WTC11 (cell line): ENCODE measurements at regions not wholly inside any gene's neighbourhood (a gene's known extent, or its start where the extent isn't known, plus 50 kb on each side); places are given as distances from the start of the nearest gene placed in this dataset.

ENCODE experiments used
- EMX1 ChIP-seq: fragments of 250-450 bp; sonication (Bioruptor Pico); IDR thresholded peaks from 2 replicates; pipeline ENCODE4 v1.8.0; 2021; ENCODE audit warnings: mild to moderate bottlenecking
- ZNF263 ChIP-seq: sonication (generic); formaldehyde crosslinking; IDR thresholded peaks from 2 replicates; pipeline ENCODE4 v1.8.1; 2022; ENCODE audit warnings: low read depth, mild to moderate bottlenecking, moderate library complexity, missing genetic modification reagents
- TF ChIP-seq, protein P1 (sequence below): fragments of 200-600 bp; IDR thresholded peaks from 2 replicates; pipeline ENCODE4 v1.8.0; 2022; ENCODE audit warnings: antibody characterized with exemption
- TF ChIP-seq, protein P2 (sequence below): sonication (generic); formaldehyde crosslinking; IDR thresholded peaks from 2 replicates; pipeline ENCODE4 v1.8.1; 2022; ENCODE audit warnings: mild to moderate bottlenecking, moderate library complexity, missing genetic modification reagents
- TF ChIP-seq, protein P3 (sequence below): sonication (generic); formaldehyde crosslinking; IDR thresholded peaks from 2 replicates; pipeline ENCODE4 v1.8.1; 2022; ENCODE audit warnings: mild to moderate bottlenecking, missing genetic modification reagents, moderate library complexity, borderline replicate concordance
- TF ChIP-seq, protein P4 (sequence below): sonication (generic); formaldehyde crosslinking; IDR thresholded peaks from 2 replicates; pipeline ENCODE4 v1.8.1; 2023; ENCODE audit warnings: mild to moderate bottlenecking, missing genetic modification reagents, moderate library complexity
- TF ChIP-seq, protein P5 (sequence below): sonication (generic); formaldehyde crosslinking; IDR thresholded peaks from 2 replicates; pipeline ENCODE4 v1.8.1; 2023; ENCODE audit warnings: mild to moderate bottlenecking, missing genetic modification reagents, borderline replicate concordance

DNA sequence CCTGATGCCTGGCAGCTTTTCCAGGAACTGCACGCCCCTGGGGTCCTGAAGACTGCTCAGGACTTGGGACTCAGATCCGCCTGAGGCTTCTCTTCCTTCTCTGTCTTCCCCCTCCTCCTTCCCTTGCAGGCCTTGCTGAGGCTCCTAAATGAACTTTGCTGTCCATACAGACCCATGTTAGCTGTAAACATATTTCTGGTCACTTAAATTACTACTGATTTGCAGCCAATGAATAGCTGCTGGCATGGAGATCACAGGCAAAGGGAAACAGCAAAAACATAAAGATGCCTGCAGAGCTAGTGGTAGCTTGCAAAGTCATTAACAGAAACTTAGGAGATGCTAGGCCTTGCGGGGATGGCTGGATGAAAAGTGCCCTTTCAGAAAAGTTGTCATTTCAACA lies 261.9 kb downstream of the GADD45G start:
- TF ChIP-seq ZNF263 (CRISPR knock-in tag), result no peak
- TF ChIP-seq, protein P1, sequence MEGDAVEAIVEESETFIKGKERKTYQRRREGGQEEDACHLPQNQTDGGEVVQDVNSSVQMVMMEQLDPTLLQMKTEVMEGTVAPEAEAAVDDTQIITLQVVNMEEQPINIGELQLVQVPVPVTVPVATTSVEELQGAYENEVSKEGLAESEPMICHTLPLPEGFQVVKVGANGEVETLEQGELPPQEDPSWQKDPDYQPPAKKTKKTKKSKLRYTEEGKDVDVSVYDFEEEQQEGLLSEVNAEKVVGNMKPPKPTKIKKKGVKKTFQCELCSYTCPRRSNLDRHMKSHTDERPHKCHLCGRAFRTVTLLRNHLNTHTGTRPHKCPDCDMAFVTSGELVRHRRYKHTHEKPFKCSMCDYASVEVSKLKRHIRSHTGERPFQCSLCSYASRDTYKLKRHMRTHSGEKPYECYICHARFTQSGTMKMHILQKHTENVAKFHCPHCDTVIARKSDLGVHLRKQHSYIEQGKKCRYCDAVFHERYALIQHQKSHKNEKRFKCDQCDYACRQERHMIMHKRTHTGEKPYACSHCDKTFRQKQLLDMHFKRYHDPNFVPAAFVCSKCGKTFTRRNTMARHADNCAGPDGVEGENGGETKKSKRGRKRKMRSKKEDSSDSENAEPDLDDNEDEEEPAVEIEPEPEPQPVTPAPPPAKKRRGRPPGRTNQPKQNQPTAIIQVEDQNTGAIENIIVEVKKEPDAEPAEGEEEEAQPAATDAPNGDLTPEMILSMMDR, result no peak
- TF ChIP-seq, protein P2, sequence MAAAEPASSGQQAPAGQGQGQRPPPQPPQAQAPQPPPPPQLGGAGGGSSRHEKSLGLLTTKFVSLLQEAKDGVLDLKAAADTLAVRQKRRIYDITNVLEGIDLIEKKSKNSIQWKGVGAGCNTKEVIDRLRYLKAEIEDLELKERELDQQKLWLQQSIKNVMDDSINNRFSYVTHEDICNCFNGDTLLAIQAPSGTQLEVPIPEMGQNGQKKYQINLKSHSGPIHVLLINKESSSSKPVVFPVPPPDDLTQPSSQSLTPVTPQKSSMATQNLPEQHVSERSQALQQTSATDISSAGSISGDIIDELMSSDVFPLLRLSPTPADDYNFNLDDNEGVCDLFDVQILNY (CRISPR knock-in tag), result no peak
- TF ChIP-seq, protein P3, sequence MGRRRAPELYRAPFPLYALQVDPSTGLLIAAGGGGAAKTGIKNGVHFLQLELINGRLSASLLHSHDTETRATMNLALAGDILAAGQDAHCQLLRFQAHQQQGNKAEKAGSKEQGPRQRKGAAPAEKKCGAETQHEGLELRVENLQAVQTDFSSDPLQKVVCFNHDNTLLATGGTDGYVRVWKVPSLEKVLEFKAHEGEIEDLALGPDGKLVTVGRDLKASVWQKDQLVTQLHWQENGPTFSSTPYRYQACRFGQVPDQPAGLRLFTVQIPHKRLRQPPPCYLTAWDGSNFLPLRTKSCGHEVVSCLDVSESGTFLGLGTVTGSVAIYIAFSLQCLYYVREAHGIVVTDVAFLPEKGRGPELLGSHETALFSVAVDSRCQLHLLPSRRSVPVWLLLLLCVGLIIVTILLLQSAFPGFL, result no peak
- no peak for TF ChIP-seq EMX1
- TF ChIP-seq, protein P4, sequence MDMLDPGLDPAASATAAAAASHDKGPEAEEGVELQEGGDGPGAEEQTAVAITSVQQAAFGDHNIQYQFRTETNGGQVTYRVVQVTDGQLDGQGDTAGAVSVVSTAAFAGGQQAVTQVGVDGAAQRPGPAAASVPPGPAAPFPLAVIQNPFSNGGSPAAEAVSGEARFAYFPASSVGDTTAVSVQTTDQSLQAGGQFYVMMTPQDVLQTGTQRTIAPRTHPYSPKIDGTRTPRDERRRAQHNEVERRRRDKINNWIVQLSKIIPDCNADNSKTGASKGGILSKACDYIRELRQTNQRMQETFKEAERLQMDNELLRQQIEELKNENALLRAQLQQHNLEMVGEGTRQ (CRISPR knock-in tag), result no peak
- TF ChIP-seq, protein P5, sequence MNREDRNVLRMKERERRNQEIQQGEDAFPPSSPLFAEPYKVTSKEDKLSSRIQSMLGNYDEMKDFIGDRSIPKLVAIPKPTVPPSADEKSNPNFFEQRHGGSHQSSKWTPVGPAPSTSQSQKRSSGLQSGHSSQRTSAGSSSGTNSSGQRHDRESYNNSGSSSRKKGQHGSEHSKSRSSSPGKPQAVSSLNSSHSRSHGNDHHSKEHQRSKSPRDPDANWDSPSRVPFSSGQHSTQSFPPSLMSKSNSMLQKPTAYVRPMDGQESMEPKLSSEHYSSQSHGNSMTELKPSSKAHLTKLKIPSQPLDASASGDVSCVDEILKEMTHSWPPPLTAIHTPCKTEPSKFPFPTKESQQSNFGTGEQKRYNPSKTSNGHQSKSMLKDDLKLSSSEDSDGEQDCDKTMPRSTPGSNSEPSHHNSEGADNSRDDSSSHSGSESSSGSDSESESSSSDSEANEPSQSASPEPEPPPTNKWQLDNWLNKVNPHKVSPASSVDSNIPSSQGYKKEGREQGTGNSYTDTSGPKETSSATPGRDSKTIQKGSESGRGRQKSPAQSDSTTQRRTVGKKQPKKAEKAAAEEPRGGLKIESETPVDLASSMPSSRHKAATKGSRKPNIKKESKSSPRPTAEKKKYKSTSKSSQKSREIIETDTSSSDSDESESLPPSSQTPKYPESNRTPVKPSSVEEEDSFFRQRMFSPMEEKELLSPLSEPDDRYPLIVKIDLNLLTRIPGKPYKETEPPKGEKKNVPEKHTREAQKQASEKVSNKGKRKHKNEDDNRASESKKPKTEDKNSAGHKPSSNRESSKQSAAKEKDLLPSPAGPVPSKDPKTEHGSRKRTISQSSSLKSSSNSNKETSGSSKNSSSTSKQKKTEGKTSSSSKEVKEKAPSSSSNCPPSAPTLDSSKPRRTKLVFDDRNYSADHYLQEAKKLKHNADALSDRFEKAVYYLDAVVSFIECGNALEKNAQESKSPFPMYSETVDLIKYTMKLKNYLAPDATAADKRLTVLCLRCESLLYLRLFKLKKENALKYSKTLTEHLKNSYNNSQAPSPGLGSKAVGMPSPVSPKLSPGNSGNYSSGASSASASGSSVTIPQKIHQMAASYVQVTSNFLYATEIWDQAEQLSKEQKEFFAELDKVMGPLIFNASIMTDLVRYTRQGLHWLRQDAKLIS (CRISPR knock-in tag), result no peak
